Hematopoietic multipotent progenitor cell (in vitro differentiated cells): ENCODE measurements at regions not wholly inside any gene's neighbourhood (a gene's known extent, or its start where the extent isn't known, plus 50 kb on each side); places are given as distances from the start of the nearest gene placed in this dataset.
"Not testable (repeated sequence)": the region's sequence is repeated elsewhere in the genome, so short reads cannot be mapped to it uniquely, and the experiment has no call there.

Experiments
- DNase-seq, 3 donors: peaks; one replicate each; pipeline ENCODE4 v3.0.0-alpha.2; 2011 to 2015; ENCODE audit warnings: low read depth in 2 of 3, low spot score in 2 of 3

DNA sequence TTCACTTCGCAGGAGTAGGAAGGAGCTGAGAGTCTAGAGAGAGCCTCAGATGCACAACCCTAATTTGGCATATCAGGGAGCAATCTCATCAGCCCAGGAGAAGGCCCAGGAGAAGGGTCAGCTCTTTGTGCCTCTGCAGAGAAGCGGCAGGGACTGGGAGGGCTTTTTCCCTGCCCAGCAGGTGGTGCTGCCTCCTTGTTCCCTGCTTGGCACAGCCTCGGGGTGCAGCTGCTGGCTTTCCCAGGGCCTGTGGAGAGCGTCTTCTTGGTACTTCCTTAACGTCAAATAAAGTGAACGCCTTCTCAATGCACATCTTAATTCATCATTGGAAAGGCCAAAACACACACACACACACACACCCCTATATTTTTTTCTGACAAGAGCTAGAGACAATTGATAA, 519.3 kb downstream of the GOLGA6L6 start:
- not testable (repeated sequence) for DNase-seq

DNA sequence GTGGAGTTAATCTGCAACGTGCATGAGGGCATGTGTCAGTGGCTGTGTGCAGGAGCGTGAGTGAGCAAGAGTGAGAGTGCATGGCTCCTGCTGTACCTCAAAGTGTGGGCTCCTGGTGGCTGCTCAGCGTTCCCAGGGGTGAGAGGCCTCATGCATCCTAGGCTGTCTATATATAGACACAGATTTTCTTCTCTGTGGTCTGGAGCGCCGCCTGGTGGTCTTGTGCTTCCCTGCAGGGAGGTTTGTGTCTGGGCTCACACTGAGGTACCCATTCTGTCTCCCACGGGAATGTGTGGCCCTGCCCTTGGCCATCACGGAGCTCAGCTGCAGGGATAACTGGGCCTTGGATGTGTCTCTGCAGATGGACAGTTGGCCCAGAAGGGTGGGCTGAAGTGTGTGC, 520.2 kb downstream of the GOLGA6L6 start:
- not testable (repeated sequence) for DNase-seq

DNA sequence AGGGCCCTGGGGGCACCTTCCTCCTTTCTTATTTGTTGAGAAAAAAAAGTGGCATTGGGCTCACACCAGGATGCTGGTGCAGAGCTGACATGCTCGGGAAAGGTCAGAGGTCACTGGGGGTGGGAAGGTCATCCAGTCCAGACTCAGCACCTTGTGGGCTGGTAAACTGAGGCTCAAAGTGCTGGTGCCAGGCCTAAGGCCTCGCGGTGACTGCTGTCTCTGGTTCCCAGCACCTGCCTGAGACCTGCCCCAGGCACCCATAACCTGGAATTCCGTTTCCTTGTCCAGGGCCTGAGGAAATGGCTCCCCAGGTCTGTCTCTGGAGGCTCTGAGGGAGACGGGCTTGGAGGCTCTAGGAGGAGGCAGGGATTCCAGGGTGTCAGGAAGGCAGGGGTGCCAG, 521.0 kb downstream of the GOLGA6L6 start:
- not testable (repeated sequence) for DNase-seq

DNA sequence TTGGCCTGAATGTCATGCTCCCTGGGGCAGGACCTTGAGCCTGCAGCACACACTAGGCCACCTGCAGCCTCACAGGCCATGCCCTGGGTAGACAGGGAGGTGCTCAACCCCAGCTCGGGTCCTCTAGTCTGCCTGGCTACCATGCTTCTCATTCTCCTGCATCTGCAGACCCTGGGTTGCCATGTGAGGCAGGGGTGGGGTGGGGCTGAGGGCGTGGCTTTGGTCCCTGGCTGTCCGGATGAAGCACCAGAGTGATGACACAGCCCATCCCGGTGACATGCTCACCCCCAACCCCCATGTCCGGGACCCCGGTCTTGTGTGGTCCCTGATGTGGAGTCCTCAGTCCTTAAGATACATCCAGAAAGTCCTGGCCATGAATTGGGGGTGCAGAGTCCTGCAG, 521.8 kb downstream of the GOLGA6L6 start:
- not testable (repeated sequence) for DNase-seq

DNA sequence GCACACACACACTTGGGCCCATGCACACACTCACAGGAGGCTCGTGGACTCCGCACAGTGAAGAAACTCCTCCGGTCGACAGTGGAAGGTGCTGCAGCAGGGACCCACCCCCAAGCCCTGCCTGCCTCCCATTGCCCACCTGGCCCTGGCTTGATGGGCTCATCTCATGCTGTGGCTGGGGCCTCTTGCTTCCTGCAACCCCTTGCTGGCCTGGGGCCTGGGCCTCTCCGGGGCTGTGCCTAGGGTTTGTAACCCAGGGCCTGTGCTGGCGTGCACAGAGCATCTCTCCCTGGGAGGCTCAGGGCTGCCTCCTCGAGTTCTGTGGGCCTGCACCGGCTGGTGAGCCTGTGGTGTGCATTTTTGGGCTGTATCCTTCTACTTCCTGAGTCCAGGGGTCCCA, 524.0 kb downstream of the GOLGA6L6 start:
- not testable (repeated sequence) for DNase-seq

DNA sequence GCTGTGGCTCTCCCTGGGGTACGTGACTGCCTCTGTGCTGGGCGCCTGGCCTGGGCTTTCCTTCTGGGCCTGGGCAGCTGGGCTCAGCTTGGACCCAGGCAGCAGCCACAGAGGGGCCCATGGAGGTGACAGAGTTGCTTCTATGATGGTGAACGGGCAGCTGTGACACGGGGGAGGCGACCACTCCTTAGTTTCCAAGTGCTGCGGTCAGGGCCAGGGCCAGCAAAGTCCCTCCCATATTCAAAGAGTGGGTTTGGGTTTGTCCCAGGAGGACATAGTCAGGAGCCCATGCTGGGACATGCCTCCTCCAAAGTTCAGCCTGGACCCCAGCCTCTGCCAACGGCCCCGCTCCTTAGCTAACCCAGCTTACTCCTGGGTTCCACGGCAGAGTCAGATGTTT, 524.7 kb downstream of the GOLGA6L6 start:
- DNase-seq = not testable (repeated sequence)

DNA sequence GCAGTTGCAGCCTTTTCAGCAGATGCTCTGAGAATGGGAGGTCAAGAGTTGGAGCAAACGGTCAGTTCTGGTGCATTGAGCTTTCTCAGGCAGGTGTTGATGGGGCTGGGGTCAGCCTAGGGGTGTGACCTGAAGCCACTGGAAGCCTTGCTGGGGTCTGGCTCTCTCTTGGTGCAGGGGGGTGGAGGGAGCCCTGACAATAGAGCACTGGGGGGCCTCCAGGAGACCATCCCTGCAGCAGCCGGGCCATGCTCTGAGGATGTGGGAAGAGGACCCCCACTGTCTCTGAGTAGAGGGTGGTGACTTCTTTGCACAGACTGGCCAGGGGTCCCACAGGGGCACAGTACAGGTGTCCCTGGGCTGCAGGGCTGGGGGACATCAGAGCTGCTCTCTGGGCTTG, 528.8 kb downstream of the GOLGA6L6 start:
- DNase-seq = not testable (repeated sequence)

DNA sequence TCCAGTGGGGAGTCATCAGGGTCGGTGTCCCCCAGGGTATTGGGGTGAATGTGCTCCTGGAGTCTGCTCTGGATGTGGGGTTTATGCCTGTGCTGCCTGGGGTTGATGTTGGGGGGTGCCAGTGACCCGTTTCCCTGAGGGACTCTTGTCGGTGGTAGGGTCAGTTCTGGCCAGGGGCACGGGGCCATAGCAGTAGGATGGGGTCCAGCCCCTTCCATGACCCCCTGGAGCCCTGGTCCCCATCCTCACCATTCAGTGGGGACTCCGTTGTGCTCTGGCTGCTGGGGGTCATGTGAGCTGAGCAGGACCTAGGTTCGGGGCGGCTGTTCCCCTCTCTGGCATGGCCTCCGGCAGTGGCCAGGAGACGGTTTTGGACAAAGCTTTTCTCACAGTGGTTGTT, 530.8 kb downstream of the GOLGA6L6 start:
- DNase-seq = not testable (repeated sequence)

DNA sequence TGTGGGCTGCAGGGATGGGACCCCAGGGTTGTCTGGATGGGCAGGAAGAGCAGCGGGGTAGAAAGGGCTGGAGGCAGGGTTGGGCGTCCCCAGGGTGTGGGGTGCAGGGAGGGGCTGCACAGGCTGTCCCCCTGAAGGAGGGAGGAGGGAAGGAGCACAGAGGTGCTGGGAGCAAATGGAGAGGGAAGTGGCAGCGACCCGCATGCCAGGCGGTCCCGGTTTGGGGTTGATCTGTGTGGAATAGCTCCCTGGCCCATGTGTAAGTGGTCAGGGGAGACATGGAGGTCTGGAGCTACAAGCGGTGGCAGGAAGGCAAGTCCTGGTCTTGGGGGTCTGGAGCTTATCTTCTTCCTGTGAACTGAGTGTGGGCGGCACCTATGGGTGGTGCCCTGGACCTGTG, 532.0 kb downstream of the GOLGA6L6 start:
- not testable (repeated sequence) for DNase-seq

DNA sequence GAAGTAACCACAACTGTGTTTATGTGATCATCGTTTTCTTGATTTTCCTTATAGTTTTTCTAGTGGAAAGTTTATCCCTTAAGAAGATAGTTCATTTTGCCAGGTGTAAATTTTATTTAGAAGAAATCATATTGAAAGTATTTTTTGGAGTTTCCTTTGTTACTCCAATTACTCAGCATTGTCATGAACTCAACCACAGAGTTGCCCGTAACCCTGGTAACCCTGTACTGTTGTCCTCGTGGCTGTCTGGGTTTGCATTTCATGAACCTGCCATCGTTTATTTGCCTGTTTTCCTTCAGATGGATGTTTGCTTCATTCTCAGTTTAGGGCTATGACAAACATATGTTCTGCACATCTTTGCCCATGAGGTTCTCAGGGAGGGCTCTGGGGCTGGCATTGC, 534.3 kb downstream of the GOLGA6L6 start:
- DNase-seq = not testable (repeated sequence)

DNA sequence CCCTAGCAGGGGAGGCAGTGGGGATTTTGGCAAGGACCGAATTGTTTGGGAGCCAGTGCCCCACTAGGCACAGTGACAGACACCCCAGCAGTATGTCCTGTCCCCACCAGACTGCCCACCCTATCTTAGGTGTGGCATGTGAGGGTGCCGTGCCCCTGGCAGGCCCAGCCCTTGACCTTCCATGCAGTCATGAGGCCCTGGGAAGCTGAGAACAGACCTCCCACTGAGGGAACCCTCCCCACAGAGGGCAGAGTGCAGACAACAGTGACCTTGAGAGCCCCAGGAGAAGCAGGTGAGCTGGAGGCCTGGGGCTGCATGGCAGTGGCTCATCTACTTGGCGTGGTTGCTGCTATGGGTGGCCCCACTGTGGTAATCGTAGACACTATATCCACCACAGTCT, 538.1 kb downstream of the GOLGA6L6 start:
- not testable (repeated sequence) for DNase-seq

DNA sequence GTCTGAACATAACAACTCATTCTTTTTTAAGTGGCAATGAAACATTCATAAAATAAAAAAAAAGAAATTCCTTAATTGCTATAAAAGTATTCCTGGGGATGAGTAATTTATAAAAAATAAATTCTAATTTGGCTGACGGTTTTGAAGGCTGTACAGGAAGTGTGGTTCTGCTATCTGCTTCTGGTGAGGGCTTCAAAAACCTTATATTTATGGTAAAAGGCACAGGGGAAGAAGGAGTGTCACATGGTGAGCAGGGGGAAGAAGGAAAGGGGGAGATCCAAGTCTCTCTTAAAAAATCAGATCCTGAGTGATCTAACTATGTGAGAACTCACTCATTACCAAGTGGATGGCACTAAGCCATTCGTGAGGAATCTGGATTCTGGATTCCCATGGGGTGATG, 539.0 kb downstream of the GOLGA6L6 start:
- DNase-seq = not testable (repeated sequence)

DNA sequence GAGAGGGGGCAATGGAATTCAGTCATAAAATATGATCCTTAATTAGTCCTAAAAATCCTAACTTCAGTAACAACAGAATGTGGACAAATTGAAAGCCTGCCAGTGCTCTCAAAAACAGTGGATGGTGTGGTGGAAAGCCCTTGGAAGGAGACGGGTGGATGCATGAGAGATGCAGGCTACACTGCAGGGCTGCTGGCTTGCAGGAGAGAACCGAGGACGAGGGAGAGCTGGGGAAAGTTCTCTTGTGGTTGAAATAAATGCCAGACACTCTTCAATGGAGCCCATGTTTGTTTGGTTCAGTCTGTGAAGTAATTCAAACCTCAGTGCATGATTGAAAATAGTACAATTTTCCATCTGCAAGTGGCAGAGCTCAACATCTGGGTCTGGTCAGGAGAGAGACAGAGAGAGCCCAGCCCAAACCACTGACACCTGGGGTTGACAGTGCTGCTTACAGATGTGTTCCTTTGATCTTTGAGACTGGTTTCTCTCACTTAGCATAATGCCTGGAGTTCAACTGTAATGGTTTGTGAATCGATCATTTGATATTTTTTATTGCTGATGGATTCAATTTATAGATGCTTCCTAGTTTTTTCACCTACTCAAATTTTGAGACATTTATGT, 544.9 kb downstream of the GOLGA6L6 start:
- not testable (repeated sequence) for DNase-seq

DNA sequence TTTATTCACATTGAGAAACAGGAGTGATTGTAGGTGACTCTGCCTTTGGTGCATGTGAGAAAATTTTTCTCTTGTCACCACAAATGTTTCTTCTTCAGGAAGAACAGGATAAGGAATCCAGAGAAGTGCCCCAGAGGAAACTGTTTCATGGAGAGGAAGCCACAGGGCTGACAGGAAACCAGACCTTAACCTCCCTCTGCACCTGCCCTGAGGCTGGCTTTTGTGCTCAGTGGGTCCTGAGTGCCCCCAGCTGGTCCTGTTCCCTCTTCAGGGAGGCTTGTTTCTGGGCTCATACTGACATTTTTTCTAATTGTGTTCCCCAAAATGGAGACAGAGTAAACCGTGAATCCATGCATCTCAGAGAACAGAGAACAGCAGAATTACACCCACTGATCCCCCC, 546.3 kb downstream of the GOLGA6L6 start:
- DNase-seq = not testable (repeated sequence)

DNA sequence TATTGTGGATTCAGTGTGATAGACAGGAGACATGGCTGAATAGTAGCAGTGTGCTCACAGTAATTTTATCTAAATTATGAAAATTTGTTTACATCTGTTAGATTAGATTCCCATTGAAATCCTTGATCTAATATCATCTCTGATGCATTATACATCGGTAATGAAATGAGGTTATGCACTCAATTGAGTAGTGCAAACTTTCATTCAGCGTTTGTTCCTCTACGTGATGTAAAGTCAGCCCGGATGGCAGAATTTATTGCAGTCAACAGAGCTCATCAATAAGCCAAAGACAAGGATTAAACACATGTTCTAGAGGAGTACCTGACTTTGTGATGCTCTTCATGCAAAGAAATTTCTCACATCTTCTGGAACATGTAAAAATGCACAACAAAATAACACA, 549.2 kb downstream of the GOLGA6L6 start:
- DNase-seq = no peak

DNA sequence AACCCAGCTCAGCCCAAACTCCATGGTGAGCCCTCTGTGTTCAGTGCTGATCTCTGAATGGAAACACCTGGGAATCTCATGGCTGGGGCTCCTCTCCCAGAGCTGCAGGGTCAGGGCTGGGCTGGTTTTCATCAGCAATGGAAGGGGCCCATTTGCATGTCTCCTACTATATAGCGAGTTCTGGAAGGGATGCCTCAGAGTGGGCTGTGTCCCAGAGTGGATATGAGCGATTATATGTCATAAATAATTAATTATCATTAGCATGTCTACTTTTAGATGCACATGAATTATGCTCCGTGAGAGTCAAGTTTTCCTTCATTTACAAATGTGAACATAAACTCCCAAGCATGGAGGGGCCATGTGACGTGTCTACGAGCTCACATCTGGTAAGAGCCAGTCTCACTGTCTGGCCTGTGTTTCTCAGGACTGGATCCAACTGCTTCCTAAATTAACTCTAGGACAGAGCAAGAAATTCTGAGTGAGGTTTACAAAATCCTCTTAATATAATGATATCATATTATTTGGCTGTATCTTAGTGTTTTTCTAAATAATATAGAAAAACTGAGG, 553.4 kb downstream of the GOLGA6L6 start:
- DNase-seq = no peak

DNA sequence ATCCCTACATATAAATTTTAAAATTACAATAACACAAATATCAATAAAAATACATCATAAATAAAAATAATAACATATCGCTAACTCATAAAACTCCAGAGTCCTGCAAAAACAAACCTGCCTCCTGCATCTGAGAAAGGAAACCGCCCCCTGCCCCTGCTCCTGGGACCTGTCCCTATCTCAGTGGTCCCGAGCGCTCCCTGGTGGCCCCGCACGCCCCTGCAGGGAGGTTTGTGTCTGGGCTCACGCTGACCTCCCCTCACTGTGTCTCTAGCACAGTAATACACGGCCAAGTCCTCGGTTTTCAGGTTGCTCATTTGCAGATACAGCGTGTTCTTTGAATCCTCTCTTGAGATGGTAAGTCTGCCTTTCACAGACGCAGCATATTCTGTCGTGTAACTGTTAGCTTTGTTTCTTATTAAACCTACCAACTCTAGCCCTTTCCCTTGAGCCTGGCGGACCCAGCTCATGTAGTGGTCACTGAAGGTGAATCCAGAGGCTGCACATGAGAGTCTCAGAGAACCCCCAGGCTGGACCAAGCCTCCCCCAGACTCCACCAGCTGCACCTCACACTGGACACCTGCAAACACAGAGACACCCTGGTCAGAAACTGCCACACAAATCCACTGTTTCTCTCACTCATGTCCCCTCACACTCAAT, 554.1 kb downstream of the GOLGA6L6 start:
- DNase-seq = no peak

DNA sequence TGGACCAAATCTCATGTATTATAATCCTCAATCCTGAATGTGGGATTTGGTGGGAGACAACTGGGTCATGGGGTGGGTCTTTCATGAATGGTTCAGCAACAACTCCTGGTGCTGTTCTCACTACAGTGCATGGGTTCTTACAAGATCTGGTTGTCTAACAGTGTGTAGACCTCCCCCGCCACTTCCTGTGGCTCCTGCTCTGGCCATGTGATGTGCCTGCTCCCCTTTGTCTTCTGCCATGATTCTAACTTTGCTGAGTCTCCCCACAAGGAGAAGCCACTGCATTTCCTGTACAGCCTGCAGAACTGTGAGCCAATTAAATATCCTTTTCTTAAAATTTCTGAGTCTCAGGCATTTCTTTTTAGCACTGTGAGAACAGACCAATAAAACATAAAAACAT, 557.5 kb downstream of the GOLGA6L6 start:
- no peak for DNase-seq

DNA sequence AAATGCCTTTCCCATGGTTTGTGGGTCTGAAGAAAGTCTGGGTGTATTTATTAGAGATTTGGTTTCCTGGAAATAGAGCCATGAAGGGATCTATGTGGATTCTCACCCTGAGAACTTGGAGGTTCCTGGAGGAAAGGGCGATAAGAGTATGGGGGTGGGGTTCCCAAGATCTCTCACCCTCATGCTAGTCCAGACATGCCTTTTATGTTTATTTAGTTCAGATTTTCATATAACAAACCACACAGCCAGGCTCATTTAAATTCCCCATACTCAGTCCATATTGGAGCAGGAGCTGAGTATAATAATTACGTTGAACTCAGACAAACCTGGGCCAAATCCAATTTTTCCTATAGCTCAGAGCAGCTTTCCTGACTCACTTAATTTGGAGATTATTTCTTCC, 566.6 kb downstream of the GOLGA6L6 start:
- DNase-seq = no peak

DNA sequence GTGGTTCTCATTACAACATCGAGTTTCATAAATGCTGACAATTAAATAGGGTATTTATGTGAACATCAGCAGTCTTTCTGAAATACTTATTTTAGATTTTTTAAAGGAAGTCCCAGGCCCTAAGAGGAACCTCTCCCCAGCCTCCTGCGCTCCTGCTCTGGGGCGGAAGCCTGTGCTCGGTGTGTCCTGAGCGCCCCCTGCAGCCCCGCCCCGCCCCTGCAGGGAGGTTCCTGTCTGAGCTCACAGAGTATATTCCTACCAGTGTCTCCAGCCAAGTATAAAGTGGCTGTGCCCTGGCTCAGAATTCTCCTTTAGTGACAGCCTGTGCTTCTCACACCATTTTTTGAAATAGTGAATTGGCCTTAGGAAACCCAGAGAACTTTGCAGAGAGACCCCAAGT, 567.9 kb downstream of the GOLGA6L6 start:
- no peak for DNase-seq

DNA sequence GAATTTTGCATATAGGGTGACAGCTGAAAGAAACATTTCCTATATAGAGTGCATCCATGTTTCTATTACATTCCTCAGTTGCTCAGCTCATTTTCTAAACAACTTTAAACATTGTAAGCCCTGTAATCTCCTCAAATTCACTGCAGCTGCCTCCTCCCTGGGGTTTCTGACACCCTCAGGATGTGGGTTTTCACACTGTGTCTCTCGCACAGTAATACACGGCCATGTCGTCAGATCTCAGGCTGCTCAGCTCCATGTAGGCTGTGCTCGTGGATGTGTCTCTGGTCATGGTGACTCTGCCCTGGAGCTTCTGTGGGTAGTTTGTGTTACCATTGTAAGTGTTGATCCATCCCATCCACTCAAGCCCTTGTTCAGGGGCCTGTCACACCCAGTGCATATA, 569.0 kb downstream of the GOLGA6L6 start:
- not testable (repeated sequence) for DNase-seq

DNA sequence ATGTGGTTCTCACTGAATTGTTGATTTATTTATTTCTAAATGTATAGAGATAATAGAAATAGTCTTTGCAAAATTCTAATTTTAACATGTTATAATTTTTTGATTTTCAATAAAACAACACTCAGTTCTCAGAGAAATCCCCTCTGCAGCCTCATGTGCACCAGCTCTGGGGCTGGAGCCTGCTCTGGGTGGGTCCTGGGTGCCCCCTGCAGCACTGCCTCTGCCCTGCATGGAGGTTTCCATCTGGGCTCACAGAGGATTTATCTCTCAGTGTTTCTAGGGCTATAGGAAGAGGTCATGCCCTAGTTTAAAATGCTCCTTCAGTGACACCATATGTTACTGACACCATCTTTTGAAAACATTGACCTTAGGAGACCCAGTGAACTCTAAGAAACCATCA, 576.0 kb downstream of the GOLGA6L6 start:
- not testable (repeated sequence) for DNase-seq
